Common myeloid progenitor, CD34-positive (primary cell): ENCODE measurements at regions not wholly inside any gene's neighbourhood (a gene's known extent, or its start where the extent isn't known, plus 50 kb on each side); places are given as distances from the start of the nearest gene placed in this dataset.
"Not testable (repeated sequence)": the region's sequence is repeated elsewhere in the genome, so short reads cannot be mapped to it uniquely, and the experiment has no call there.

Experiments
- CTCF ChIA-PET: fragments of 350-600 bp; sonication (Branson Sonifier 250); formaldehyde crosslinking; loops from one replicate; lab custom pipeline; 2021; ENCODE audit warnings: antibody characterized with exemption; lab: Charles Lee
- POLR2A ChIA-PET: fragments of 350-600 bp; sonication (Branson Sonifier 250); formaldehyde crosslinking; loops from one replicate; lab custom pipeline; 2021; ENCODE audit warnings: antibody characterized with exemption; lab: Charles Lee
- DNase-seq, 3 donors: peaks; one replicate each; pipeline versions ENCODE4 v3.0.0 to v3.0.0-alpha.2; 2013
- H3K27ac ChIP-seq, 2 experiments: 1 replicate in 1 of 2; 2 replicates in 1 of 2; pipeline ENCODE4 v1.7.0; 2013; ENCODE audit warnings: inconsistent platforms in 2 of 2, low read length in 2 of 2, mild to moderate bottlenecking in 2 of 2, low read depth in 1 of 2, moderate library complexity in 1 of 2; ENCODE audit not compliant: severe bottlenecking in 2 of 2, insufficient read depth in 1 of 2, poor library complexity in 1 of 2
- H3K27me3 ChIP-seq, 5 experiments: replicated peaks in 2 of 5; 1 replicate in 3 of 5; 2 replicates in 2 of 5; pipeline versions ENCODE4 v1.6.1 to v1.7.0; 2013; ENCODE audit warnings: low read length in 4 of 5, mild to moderate bottlenecking in 2 of 5, moderate library complexity in 2 of 5, inconsistent platforms in 1 of 5; ENCODE audit not compliant: insufficient read depth in 5 of 5, control insufficient read depth in 4 of 5
- H3K36me3 ChIP-seq, 4 experiments: 1 replicate in 2 of 4; 2 replicates in 2 of 4; pipeline versions ENCODE4 v1.6.1 to v1.7.0; 2013; ENCODE audit warnings: low read length in 3 of 4, control low read depth in 1 of 4, mild to moderate bottlenecking in 1 of 4; ENCODE audit not compliant: control insufficient read depth in 4 of 4, insufficient read depth in 4 of 4
- H3K4me1 ChIP-seq, 4 experiments: 1 replicate in 3 of 4; 2 replicates in 1 of 4; pipeline versions ENCODE4 v1.6.1 to v1.7.1; 2013; ENCODE audit warnings: low read length in 3 of 4, mild to moderate bottlenecking in 3 of 4, control low read depth in 1 of 4, inconsistent platforms in 1 of 4, moderate library complexity in 1 of 4; ENCODE audit not compliant: control insufficient read depth in 4 of 4, insufficient read depth in 4 of 4; ENCODE audit errors: control extremely low read depth in 1 of 4
- H3K4me3 ChIP-seq, 7 experiments: 1 replicate in 4 of 7; 2 replicates in 3 of 7; pipeline versions ENCODE4 v1.5.1 to v1.7.0; 2013; ENCODE audit warnings: mild to moderate bottlenecking in 7 of 7, low read length in 6 of 7, moderate library complexity in 6 of 7, inconsistent platforms in 2 of 7, low read depth in 2 of 7, control low read depth in 1 of 7; ENCODE audit not compliant: insufficient read depth in 4 of 7, control insufficient read depth in 1 of 7; ENCODE audit errors: extremely low read depth in 1 of 7
- H3K9me3 ChIP-seq, 5 experiments: 1 replicate in 4 of 5; 2 replicates in 1 of 5; pipeline versions ENCODE4 v1.6.1 to v1.7.1; 2013; ENCODE audit warnings: low read length in 4 of 5, mild to moderate bottlenecking in 2 of 5, inconsistent platforms in 1 of 5, low read depth in 1 of 5, moderate library complexity in 1 of 5; ENCODE audit not compliant: control insufficient read depth in 4 of 5, insufficient read depth in 2 of 5; ENCODE audit errors: control extremely low read depth in 1 of 5
- WGBS: methylation state at CpG from one replicate; pipeline ENCODE4 v1.1.5; 2013; ENCODE audit not compliant: insufficient coverage; 5-methylcytosine and 5-hydroxymethylcytosine counted together

DNA sequence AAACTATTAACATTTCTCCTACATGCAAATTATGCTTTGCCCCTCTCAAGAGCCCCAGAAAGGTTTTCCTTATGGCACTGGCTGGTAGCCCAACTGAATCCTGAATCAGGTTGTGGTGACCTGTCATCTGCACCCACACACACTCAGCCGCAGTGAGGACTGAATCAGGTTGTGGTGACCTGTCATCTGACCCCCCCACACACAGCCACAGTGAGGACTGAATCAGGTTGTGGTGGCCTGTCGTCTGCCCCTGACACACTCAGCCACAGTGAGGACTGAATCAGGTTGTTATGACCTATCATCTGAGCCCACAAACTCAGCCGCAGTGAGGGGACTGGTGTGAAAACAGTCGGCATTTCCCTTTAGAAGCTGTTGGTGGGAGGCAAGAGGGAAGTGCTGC is 195.0 kb downstream of the CWH43 start:
- H3K36me3 ChIP-seq, H3K4me1 ChIP-seq, H3K27me3 ChIP-seq, DNase-seq, POLR2A ChIA-PET, CTCF ChIA-PET, H3K9me3 ChIP-seq, H3K27ac ChIP-seq, H3K4me3 ChIP-seq: not testable (repeated sequence)
- WGBS = no CpG with 5 or more reads among the region's 4 CpGs

DNA sequence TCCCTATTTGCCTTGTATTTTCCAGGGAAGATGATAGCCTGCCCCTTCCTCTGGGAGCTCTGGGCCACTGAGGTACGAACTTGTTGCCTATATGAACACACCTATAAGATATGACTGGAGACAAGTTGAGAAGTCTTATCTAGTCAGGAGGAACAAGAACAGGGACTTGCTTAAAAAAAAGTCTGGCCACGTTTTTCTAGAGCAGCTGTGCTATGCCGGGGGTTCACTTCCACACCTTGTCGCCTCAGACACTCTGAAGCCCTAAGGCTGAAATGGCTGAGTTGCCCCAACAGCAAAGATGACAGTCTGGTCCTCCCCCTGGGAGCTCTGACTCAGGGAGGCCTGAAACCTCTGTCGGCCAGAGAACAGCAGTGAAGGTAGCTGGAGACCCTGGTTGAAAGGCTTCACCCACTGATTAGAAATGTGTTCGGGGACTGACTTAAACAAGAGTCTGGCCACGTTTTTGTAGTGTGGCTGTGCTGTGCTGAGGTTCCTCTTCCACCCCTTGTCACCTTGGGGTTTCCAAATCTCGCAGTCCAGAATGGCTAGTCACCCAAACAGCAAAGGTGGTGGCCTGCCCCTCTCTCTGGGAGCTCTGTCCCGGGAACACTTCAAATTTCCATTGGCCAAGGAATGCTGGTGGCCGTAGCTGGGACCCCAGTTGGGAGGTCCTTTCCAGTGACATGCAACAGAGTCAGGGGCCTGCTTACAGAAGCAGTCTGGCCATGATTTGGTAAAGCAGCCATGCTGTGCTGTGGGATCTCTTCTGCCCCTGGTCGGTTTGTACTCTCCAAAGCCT is 225.5 kb downstream of the CWH43 start:
- 62% methylated on average over 9 of the region's 11 CpGs for WGBS
- CTCF ChIA-PET, POLR2A ChIA-PET, H3K27me3 ChIP-seq, H3K4me3 ChIP-seq, DNase-seq, H3K4me1 ChIP-seq, H3K27ac ChIP-seq, H3K36me3 ChIP-seq: not testable (repeated sequence)
- H3K9me3 ChIP-seq = peaks cover 0 to 22% (median 4%) of the 10 kb centered on the region in 5 experiments

DNA sequence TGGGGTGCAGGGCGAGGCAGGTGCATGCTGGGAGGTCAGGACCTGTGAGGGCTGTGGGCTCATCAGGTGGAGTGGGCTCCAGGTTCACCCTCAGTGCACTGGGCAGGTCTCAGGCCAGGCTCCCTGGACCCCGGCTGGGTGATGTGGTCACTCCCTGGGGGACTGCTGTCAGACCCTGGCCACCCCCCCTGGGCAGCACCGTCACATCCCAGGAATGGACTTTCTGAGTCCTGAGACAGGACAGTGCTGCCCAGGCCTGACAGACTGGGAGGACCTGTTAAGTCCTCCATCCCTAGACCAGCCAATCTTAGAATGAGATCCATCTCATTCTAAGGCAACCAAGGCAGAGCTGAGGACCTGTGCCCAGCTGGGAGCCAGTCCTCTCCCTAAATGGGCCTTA is 227.2 kb downstream of the CWH43 start:
- H3K27ac ChIP-seq, H3K27me3 ChIP-seq, H3K36me3 ChIP-seq, CTCF ChIA-PET, POLR2A ChIA-PET, H3K4me3 ChIP-seq, H3K4me1 ChIP-seq, DNase-seq: not testable (repeated sequence)
- WGBS = 28% methylated on average over 3 of the region's 3 CpGs
- peaks cover 0 to 30% (median 4%) of the 10 kb centered on the region in 5 experiments for H3K9me3 ChIP-seq

DNA sequence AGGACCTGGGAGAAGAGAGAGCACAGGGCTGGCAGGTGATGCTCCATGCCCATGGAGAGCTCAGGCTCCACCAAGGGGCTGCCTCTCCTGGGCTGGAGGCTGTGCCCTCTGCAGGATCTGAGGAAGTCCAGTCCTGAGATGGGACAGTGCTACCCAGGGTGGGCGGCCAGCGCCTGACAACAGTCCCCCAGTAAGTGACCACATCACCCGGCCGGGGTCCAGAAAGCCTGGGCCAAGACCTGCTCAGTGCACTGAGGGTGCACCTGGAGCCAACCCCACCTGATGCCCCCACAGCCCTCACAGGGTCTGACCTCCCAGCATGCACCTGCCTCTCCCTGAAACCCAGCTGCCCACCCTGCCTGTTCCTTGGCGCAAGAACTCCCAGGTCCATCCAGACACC is 227.7 kb downstream of the CWH43 start:
- H3K36me3 ChIP-seq, H3K4me1 ChIP-seq, H3K27me3 ChIP-seq, POLR2A ChIA-PET, H3K27ac ChIP-seq, H3K4me3 ChIP-seq, DNase-seq, CTCF ChIA-PET: not testable (repeated sequence)
- H3K9me3 ChIP-seq = peaks cover 0 to 30% (median 4%) of the 10 kb centered on the region in 5 experiments
- WGBS = 86% methylated on average over 4 of the region's 5 CpGs

DNA sequence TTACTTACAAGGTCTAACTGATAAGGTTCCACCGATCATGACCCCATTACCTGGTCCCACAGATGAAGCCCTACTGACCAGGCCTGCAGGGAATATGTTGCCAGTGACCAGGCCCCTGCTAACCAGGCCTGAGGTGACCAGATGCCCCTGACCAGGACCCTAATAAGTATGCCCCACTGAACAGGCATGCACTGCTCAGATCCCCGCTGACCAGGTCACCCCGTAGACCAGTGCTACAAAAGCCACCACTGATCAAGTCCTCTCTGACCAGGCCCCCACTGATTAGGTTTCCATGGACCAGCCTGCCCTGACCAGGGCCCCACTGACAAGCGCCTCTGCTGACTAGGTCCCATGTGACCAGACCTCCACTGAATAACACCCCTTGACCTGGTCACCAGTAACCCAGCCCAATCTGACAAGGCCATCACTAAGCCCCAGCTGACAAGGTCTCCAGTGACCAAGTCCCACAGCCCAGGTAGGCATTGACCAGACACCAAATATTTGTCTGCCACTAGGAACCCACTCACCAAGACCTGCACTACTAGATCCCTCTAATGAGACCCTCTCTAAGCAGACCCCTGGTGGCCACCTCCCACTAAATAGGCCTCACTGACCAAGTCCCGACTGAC is 228.5 kb downstream of the CWH43 start:
- 75% methylated on average over 4 of the region's 5 CpGs for WGBS
- POLR2A ChIA-PET, H3K27ac ChIP-seq, H3K27me3 ChIP-seq, CTCF ChIA-PET, H3K4me1 ChIP-seq, H3K36me3 ChIP-seq, DNase-seq, H3K4me3 ChIP-seq: not testable (repeated sequence)
- peaks cover 0 to 37% (median 4%) of the 10 kb centered on the region in 5 experiments for H3K9me3 ChIP-seq

DNA sequence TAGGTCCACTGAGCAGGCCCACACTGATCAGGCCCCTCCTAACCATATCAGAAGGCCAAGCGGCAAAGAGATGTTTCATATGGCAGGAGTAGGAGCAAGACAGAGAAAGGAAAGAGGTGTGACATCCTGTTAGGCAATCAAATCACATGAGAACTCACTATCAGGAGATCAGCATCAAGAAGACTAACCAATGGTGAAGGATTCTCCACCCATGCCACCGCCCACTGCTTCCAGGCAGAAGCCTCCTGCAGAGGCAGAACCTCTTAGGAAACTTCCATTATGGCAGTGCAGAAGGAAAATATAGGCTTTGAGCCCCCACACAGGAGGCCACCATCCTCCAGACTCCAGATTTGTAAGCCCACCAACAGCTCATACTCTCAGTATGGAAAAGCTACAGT is 229.0 kb downstream of the CWH43 start:
- H3K36me3 ChIP-seq, H3K4me3 ChIP-seq, H3K27me3 ChIP-seq, CTCF ChIA-PET, DNase-seq, POLR2A ChIA-PET, H3K27ac ChIP-seq, H3K4me1 ChIP-seq: not testable (repeated sequence)
- WGBS = no CpG with 5 or more reads among the region's 2 CpGs
- H3K9me3 ChIP-seq = peaks cover 0 to 38% (median 4%) of the 10 kb centered on the region in 5 experiments

DNA sequence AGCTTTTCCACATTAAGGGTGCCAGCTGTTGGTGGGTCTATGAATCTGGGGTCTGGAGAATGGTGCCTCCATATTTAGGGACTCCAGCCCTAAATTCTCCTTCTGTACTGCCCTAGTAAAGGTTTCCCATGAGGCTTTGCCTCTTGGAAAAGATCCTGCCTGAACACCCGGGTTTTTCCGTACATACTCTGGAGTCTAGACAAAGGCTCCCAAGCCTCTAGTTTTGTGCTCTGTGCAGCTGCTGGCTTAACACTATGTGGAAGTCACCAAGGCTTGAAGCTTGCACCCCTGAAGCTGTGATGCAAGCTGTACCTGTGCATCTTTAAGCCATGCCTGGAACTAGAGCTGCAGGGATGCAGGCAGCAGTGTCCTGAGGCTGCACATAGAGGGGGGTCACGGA is 230.5 kb downstream of the CWH43 start:
- CTCF ChIA-PET, H3K4me1 ChIP-seq, POLR2A ChIA-PET, H3K4me3 ChIP-seq, H3K27me3 ChIP-seq, H3K27ac ChIP-seq, H3K36me3 ChIP-seq, DNase-seq: not testable (repeated sequence)
- WGBS = 90% methylated on average over 2 of the region's 3 CpGs
- peaks cover 0 to 45% (median 4%) of the 10 kb centered on the region in 5 experiments for H3K9me3 ChIP-seq
